ENCODE measurements at regions not wholly inside any gene's neighbourhood (a gene's known extent, or its start where the extent isn't known, plus 50 kb on each side); places are given as distances from the start of the nearest gene placed in this dataset.

GRCh38 chr5:15003511-15003920 is 131.9 kb upstream of the ANKH start:
- no peak overlapping the region for H4K8ac ChIP-seq (ENCODE audit: extremely low read depth, insufficient read depth, low read length)
- no peak overlapping the region for H4K5ac ChIP-seq (ENCODE audit: insufficient read length, low read depth, low read length)
- no peaks in the 10 kb centered on the region for H3K27me3 ChIP-seq (replicated peaks in 1 of 4; ENCODE audit: control insufficient read depth in 3 of 4, extremely low read depth in 1 of 4, insufficient read depth in 3 of 4, low read length in 3 of 4)
- no peak overlapping the region for H2BK12ac ChIP-seq (ENCODE audit: low read depth, low read length)
- 58% methylated on average over 4 of the region's 4 CpGs; no CpG with 5 or more reads in 1 of the 2 experiments for WGBS, 2 experiments (ENCODE audit: extremely low coverage in 1 of 2, insufficient coverage in 1 of 2, insufficient read length in 1 of 2, insufficient replicate concordance in 2 of 2, low coverage in 1 of 2, low lambda C conversion rate in 2 of 2, missing lambda C conversion rate in 1 of 2)
- no peak overlapping the region for H2BK20ac ChIP-seq (ENCODE audit: low read length)
- H3K18ac ChIP-seq (ENCODE audit: extremely low read depth, low read length): no peak overlapping the region
- H3K4ac ChIP-seq (replicated peaks; ENCODE audit: insufficient read length, low read depth, low read length): no peak overlapping the region
- CTCF ChIA-PET (ENCODE audit: partially characterized antibody): interaction anchor here (0.6 to 9.1 kb wide), 48 partner anchors 9 to 558 kb away, joined by 3 to 93 read pairs (median 4); no protein-coding TSS in a partner anchor
- peak; percentile 88 for TF ChIP-seq RAD21 (IDR thresholded peaks at IDR 0.05 in 1 of 2, conservative IDR thresholded peaks at IDR 0.05 in 1 of 2; ENCODE audit: low read depth in 2 of 2, low read length in 2 of 2)
- TF ChIP-seq EGR1 (IDR thresholded peaks at IDR 0.05; ENCODE audit: borderline replicate concordance, low read depth, low read length): no peak
- TF ChIP-seq, protein P1, sequence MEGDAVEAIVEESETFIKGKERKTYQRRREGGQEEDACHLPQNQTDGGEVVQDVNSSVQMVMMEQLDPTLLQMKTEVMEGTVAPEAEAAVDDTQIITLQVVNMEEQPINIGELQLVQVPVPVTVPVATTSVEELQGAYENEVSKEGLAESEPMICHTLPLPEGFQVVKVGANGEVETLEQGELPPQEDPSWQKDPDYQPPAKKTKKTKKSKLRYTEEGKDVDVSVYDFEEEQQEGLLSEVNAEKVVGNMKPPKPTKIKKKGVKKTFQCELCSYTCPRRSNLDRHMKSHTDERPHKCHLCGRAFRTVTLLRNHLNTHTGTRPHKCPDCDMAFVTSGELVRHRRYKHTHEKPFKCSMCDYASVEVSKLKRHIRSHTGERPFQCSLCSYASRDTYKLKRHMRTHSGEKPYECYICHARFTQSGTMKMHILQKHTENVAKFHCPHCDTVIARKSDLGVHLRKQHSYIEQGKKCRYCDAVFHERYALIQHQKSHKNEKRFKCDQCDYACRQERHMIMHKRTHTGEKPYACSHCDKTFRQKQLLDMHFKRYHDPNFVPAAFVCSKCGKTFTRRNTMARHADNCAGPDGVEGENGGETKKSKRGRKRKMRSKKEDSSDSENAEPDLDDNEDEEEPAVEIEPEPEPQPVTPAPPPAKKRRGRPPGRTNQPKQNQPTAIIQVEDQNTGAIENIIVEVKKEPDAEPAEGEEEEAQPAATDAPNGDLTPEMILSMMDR (IDR thresholded peaks at IDR 0.05; ENCODE audit: control extremely low read depth in 1 of 3, insufficient read depth in 1 of 3, low read depth in 1 of 3, low read length in 3 of 3): peak; percentile 46 to 78 (median 76)
- TF ChIP-seq KDM5A (IDR thresholded peaks at IDR 0.05; ENCODE audit: low read length): no peak
- 0 out of 2 replicates have a peak, but pooled peaks have one; percentile 16 for TF ChIP-seq SP1 (IDR thresholded peaks at IDR 0.05; ENCODE audit: low read depth, low read length)
- TF ChIP-seq RFX5 (IDR thresholded peaks at IDR 0.05; ENCODE audit: borderline replicate concordance, low read depth, low read length): no peak
- no peak for TF ChIP-seq HDAC2 (IDR thresholded peaks at IDR 0.05; ENCODE audit: borderline replicate concordance in 1 of 2, low read depth in 2 of 2, low read length in 2 of 2)
- H3K56ac ChIP-seq (replicated peaks; ENCODE audit: insufficient read length, low read depth, low read length): no peak overlapping the region
- no peak overlapping the region for H3K14ac ChIP-seq (ENCODE audit: insufficient read length)
- FAIRE-seq (peak; percentile 70), DNase-seq (ENCODE audit: low read depth in 1 of 2, low spot score in 2 of 2) (peak in 1 of 2 experiments; percentile 49)
- H4K91ac ChIP-seq (replicated peaks; ENCODE audit: insufficient read length, low read length): no peak overlapping the region
- no peak overlapping the region for H2BK15ac ChIP-seq (ENCODE audit: low read length)
- no peak overlapping the region for H3K23ac ChIP-seq (ENCODE audit: insufficient read length)
- H2BK5ac ChIP-seq (ENCODE audit: low read depth, low read length): no peak overlapping the region
- H2BK120ac ChIP-seq (replicated peaks; ENCODE audit: low read depth, low read length): no peak overlapping the region
- H3K23me2 ChIP-seq (ENCODE audit: low read depth, low read length): no peaks in the 10 kb centered on the region
- H3K4me2 ChIP-seq (ENCODE audit: insufficient read depth in 1 of 2, low read depth in 2 of 2, low read length in 2 of 2): no peak overlapping the region
- H3K79me2 ChIP-seq (ENCODE audit: control insufficient read depth in 1 of 2, insufficient read depth in 2 of 2, low read length in 2 of 2): no peaks in the 10 kb centered on the region
- no peaks in the 10 kb centered on the region for H3K4me1 ChIP-seq (replicated peaks in 1 of 4; ENCODE audit: control insufficient read depth in 3 of 4, insufficient read depth in 4 of 4, low read length in 3 of 4)
- no peak overlapping the region for H3K9ac ChIP-seq (replicated peaks in 1 of 4; ENCODE audit: extremely low read depth in 1 of 4, low read depth in 3 of 4, low read length in 3 of 4)
- POLR2A ChIA-PET (ENCODE audit: partially characterized antibody): no interaction called here
- no peaks in the 10 kb centered on the region for H3K36me3 ChIP-seq (ENCODE audit: control insufficient read depth in 2 of 4, insufficient read depth in 4 of 4, low read length in 3 of 4)
- no peak overlapping the region for H2AFZ ChIP-seq (ENCODE audit: low read length)
- 0 out of 4 replicates have a peak, but pooled peaks cover under 1% of the 10 kb centered on the region in 2 experiments for H3K9me3 ChIP-seq (ENCODE audit: insufficient read depth in 2 of 2, low read depth in 1 of 2, low read length in 1 of 2)
- H3K4me3 ChIP-seq (ENCODE audit: extremely low read depth in 1 of 4, insufficient read depth in 2 of 4, low read depth in 3 of 4, low read length in 4 of 4): no peak overlapping the region
- no peaks in the 10 kb centered on the region for H3K79me1 ChIP-seq (ENCODE audit: low read depth, low read length)
- no peak overlapping the region for H3K27ac ChIP-seq (ENCODE audit: low read depth, low read length)
- no peak overlapping the region for H2AK5ac ChIP-seq (ENCODE audit: low read depth, low read length)
- no peaks in the 10 kb centered on the region for H4K20me1 ChIP-seq (replicated peaks in 1 of 2; ENCODE audit: control insufficient read depth in 1 of 2, insufficient read depth in 2 of 2, low read length in 2 of 2)

Measured in H1 (cell line).